PC-3 (cell line): ENCODE measurements at regions not wholly inside any gene's neighbourhood (a gene's known extent, or its start where the extent isn't known, plus 50 kb on each side); places are given as distances from the start of the nearest gene placed in this dataset.

Source experiments
- EZH2 ChIP-seq: fragments of 300-600 bp; sonication (generic); IDR thresholded peaks from one replicate; pipeline ENCODE4 v1.6.1; 2017; ENCODE audit warnings: antibody characterized with exemption, mild to moderate bottlenecking, low read length; ENCODE audit not compliant: unreplicated experiment
- EZH2phosphoT487 ChIP-seq: fragments of 300-600 bp; sonication (generic); IDR thresholded peaks from 2 replicates; pipeline ENCODE4 v1.6.1; 2018; ENCODE audit warnings: mild to moderate bottlenecking, antibody characterized with exemption, low read length, borderline replicate concordance
- TF ChIP-seq, protein P1 (sequence below): fragments of 300-600 bp; sonication (generic); conservative IDR thresholded peaks from 2 replicates; pipeline ENCODE4 v1.5.1; 2017; ENCODE audit warnings: antibody characterized with exemption, low read depth, mild to moderate bottlenecking, low read length

DNA sequence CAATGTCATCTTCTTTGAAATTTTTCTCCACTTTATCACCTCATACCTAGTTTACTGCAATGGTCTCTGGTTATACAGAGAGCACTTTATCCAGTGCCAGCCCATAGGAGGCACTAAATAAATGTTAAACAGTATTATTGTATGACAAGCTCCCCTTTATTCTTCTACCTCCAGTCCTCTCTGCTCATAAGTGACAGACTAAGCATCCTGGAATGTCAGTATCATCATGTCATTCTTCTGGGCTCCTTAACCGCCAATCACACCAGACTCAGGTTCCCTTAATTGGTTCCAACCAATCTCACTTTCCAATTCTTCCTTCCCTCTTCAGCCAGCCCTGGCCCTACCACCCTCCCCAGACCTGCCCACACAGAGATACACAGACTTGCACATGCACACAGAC, 93.1 kb downstream of the RPL27A start:
- TF ChIP-seq, protein P1, sequence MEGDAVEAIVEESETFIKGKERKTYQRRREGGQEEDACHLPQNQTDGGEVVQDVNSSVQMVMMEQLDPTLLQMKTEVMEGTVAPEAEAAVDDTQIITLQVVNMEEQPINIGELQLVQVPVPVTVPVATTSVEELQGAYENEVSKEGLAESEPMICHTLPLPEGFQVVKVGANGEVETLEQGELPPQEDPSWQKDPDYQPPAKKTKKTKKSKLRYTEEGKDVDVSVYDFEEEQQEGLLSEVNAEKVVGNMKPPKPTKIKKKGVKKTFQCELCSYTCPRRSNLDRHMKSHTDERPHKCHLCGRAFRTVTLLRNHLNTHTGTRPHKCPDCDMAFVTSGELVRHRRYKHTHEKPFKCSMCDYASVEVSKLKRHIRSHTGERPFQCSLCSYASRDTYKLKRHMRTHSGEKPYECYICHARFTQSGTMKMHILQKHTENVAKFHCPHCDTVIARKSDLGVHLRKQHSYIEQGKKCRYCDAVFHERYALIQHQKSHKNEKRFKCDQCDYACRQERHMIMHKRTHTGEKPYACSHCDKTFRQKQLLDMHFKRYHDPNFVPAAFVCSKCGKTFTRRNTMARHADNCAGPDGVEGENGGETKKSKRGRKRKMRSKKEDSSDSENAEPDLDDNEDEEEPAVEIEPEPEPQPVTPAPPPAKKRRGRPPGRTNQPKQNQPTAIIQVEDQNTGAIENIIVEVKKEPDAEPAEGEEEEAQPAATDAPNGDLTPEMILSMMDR, result no peak
- TF ChIP-seq EZH2 (no peak), EZH2phosphoT487 (no peak)
